ENCODE measurements at regions not wholly inside any gene's neighbourhood (a gene's known extent, or its start where the extent isn't known, plus 50 kb on each side); places are given as distances from the start of the nearest gene placed in this dataset.

DNA sequence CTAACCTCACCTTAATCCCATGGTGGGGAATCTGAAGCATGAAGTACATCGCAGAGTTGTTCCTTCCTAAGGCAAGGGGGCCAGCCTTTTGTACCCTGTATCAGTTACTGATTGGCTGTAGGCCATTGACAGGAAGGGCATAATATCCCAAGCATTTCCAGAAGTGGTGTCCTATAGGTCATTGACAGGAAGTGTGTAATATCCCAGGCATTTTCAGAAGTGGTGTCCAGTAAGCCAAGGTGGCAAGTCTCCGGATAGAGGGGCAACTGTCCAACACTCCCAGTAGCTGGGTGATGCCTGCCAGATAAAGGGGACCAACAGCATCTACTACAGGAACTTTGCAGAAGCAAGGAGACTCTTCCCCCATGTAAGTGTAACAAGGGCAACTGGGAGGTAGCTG lies 52.1 kb upstream of the MYRIP start:
- Histone ChIP-seq H3K4me1 (no peaks in the 10 kb centered on the region), H3K9me3 (no peaks in the 10 kb centered on the region), H3K27me3 (no peaks in the 10 kb centered on the region), H3K27ac (no peak overlapping the region), H3K4me3 (no peak overlapping the region), H3K36me3 (ENCODE audit: low read depth, missing control alignments) (no peaks in the 10 kb centered on the region)
- no peak for DNase-seq
- WGBS, 2 donors = 89 to 92% methylated on average over 2 of the region's 2 CpGs
- TF ChIP-seq CTCF (IDR thresholded peaks at IDR 0.05) (no peak), POLR2A (IDR thresholded peaks at IDR 0.05) (no peak)
- intact Hi-C loops (cut with DNase I; ENCODE audit: low total_unique reads) = no loop called here
